Fibroblast of villous mesenchyme (primary cell): ENCODE measurements at regions not wholly inside any gene's neighbourhood (a gene's known extent, or its start where the extent isn't known, plus 50 kb on each side); places are given as distances from the start of the nearest gene placed in this dataset.
"Not testable (repeated sequence)": the region's sequence is repeated elsewhere in the genome, so short reads cannot be mapped to it uniquely, and the experiment has no call there.

Experiments
- DNase-seq: peaks from one replicate; pipeline ENCODE4 v3.0.0-alpha.2; 2010; ENCODE audit warnings: low read depth
- H3K4me3 ChIP-seq: 2 replicates; pipeline ENCODE4 v1.5.1; 2011; ENCODE audit warnings: low read depth, mild to moderate bottlenecking, low read length
- TF ChIP-seq, protein P1 (sequence below): IDR thresholded peaks from 2 replicates; pipeline ENCODE4 v1.5.1; 2012; ENCODE audit warnings: low read depth, mild to moderate bottlenecking, low read length; ENCODE audit not compliant: insufficient read depth

GRCh38 chr5:102678267-102679058 is 76.6 kb upstream of the PAM start:
- no peak for DNase-seq
- no peak overlapping the region for H3K4me3 ChIP-seq
- TF ChIP-seq, protein P1, sequence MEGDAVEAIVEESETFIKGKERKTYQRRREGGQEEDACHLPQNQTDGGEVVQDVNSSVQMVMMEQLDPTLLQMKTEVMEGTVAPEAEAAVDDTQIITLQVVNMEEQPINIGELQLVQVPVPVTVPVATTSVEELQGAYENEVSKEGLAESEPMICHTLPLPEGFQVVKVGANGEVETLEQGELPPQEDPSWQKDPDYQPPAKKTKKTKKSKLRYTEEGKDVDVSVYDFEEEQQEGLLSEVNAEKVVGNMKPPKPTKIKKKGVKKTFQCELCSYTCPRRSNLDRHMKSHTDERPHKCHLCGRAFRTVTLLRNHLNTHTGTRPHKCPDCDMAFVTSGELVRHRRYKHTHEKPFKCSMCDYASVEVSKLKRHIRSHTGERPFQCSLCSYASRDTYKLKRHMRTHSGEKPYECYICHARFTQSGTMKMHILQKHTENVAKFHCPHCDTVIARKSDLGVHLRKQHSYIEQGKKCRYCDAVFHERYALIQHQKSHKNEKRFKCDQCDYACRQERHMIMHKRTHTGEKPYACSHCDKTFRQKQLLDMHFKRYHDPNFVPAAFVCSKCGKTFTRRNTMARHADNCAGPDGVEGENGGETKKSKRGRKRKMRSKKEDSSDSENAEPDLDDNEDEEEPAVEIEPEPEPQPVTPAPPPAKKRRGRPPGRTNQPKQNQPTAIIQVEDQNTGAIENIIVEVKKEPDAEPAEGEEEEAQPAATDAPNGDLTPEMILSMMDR: no peak

GRCh38 chr5:102681403-102681983 is 73.6 kb upstream of the PAM start:
- peak; percentile 72 for DNase-seq
- no peak overlapping the region for H3K4me3 ChIP-seq
- TF ChIP-seq, protein P1: peak; percentile 92

DNA sequence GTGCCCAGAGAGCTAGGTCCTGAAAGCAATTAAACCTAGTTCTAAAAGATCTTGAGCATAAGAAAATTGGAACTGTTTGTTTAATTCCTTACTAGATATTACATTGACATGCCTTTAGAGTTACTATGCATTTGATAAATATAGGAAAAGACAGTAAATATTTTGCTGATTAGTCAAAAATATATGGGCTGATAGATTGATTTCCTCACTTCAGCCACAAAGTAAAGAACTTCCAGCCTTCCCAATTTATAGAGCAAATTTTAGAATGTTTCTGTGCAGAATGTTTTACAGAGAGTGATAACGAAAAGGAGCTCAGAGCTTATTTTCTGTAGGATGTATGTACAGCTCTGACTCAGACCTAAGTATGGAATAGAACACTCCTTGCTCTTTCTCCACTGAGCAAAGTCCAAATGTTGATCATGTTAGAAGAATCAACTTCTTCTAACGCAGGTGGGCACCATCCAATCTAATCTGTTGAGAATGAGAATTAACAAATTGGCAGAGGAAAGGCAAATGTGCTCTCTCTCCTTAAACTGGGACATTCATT is 72.9 kb upstream of the PAM start:
- DNase-seq: no peak
- TF ChIP-seq, protein P1: no peak
- H3K4me3 ChIP-seq: no peak overlapping the region

DNA sequence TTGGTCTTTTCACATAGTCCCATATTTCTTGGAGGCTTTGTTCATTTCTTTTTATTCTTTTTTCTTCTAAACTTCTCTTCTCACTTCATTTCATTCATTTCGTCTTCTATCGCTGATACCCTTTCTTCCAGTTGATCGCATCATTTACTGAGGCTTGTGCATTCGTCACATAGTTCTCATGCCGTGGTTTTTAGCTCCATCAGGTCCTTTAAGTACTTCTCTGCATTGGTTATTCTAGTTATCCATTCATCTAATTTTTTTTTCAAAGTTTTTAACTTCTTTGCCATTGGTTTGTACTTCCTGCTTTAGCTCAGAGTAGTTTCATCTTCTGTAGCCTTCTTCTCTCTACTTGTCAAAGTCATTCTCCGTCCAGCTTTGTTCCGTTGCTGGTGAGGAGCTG is 67.0 kb upstream of the PAM start:
- H3K4me3 ChIP-seq, DNase-seq: not testable (repeated sequence)

GRCh38 chr5:102688581-102689342 is 66.3 kb upstream of the PAM start:
- not testable (repeated sequence) for DNase-seq, H3K4me3 ChIP-seq

DNA sequence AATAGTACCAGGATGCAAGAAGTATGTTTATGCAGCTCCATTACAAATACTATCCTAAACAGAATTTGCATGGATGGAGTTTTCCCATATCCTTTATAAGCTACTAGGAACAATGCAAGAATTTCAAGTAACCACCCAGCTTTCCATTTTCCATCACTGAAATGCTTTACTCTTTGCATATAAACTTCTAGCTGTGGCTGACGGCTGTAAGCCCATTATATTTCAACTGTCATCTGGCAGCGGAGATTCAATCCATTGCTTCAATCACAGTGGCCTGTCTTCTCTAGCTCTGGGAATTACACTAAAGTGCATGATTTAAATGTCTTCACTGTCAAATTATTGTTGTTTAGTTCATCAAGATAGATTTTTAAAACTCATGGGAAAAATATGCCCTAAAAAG is 64.2 kb upstream of the PAM start:
- DNase-seq: no peak
- H3K4me3 ChIP-seq: no peak overlapping the region
- TF ChIP-seq, protein P1: no peak

DNA sequence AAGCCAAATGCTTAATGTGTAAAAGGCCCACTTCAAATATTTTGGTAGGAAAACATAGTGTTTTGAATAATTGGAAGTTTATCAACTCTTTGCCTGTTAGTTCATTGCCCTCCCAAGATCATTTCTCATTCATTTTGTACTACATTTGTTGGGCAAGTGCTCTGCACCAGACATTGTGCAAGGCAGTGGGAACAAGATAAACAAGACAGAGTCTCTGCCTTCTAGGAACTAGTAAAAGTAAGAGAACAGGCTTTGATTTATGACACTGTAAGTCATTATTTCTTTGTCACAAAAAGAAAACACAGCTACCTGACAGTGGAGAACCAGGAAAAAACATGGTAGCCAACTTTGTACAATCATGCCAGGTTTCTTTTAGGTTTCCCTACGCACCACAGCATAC is 63.7 kb upstream of the PAM start:
- TF ChIP-seq, protein P1: no peak
- no peak overlapping the region for H3K4me3 ChIP-seq
- peak; percentile 54 for DNase-seq
